ENCODE measurements at regions not wholly inside any gene's neighbourhood (a gene's known extent, or its start where the extent isn't known, plus 50 kb on each side); places are given as distances from the start of the nearest gene placed in this dataset.
"Not testable (repeated sequence)": the region's sequence is repeated elsewhere in the genome, so short reads cannot be mapped to it uniquely, and the experiment has no call there.

DNA sequence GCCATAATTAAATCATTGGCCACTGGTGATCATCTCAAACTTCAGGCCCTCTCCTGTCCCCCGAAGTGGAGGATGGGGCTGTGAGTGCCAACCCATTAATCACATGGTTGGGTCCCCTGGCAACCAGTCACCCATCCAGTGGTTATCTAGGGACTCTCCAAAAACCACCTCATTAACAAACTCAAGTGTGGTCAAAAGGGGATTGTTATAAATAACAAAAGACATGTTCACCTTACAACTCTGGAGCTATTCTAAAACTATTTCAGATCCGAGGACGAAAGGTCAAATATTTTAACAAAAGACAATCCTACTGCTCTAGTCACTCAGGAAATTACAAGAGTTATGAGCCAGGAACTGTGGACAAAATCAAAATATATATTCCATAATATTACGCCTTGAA, 60.0 kb upstream of the PRNP start:
- 77 to 80% (median 80%) methylated on average over 4 of the region's 4 CpGs for WGBS, 3 donors
- ATAC-seq (no peak), DNase-seq (no peak)
- Histone ChIP-seq H3K9me3 (peaks cover 7% of the 10 kb centered on the region), H3K36me3 (ENCODE audit: insufficient read depth in 1 of 2, low read depth in 1 of 2) (no peaks in the 10 kb centered on the region), H3K27ac (no peak overlapping the region), H3K27me3 (ENCODE audit: insufficient read depth in 3 of 3, low read length in 2 of 3) (peaks cover 0 to 2% (median 0%) of the 10 kb centered on the region in 3 donors), H3K4me1 (no peaks in the 10 kb centered on the region), H3K4me3 (no peak overlapping the region)
- TF ChIP-seq CTCF (IDR thresholded peaks at IDR 0.05), result no peak
- intact Hi-C loops (cut with DNase I), result no loop called here

GRCh38 chr20:4625687-4626086, 60.6 kb upstream of the PRNP start:
- 89% methylated on average over 5 of the region's 5 CpGs for WGBS, 3 donors
- ATAC-seq, result no peak

DNA sequence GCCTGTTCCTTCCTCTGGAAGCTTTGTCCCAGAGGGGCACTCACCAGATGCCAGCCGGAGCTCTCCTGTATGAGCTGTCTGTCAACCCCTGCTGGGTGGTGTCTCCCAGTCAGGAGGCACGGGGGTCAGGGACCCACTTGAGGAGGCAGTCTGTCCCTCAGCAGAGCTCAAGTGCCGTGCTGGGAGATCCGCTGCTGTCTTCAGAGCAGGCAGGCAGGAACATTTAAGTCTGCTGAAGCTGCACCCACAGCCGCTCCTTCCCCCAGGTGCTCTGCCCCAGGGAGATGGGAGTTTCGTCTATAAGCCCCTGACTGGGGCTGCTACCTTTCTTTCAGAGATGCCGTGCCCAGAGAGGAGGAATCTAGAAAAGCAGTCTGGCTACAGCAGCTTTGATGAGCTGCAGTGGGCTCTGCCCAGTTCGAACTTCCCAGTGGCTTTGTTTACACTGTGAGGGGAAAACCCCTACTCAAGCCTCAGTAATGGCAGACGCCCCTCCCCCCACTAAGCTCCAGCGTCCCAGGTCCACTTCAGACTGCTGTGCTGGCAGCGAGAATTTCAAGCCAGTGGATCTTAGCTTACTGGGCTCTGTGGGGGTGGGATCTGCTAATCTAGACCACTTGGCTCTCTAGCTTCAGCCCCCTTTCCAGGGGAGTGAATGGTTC, 61.5 kb upstream of the PRNP start:
- intact Hi-C loops (cut with DNase I); ATAC-seq; H3K27me3 ChIP-seq (ENCODE audit: insufficient read depth in 3 of 3, low read length in 2 of 3); H3K9me3 ChIP-seq; DNase-seq; H3K36me3 ChIP-seq (ENCODE audit: insufficient read depth in 1 of 2, low read depth in 1 of 2); H3K27ac ChIP-seq; H3K4me3 ChIP-seq; H3K4me1 ChIP-seq: not testable (repeated sequence)
- WGBS, 3 donors, result 79 to 88% (median 82%) methylated on average over 11 of the region's 11 CpGs

More at GRCh38 chr20:4625687-4626086, 60.6 kb upstream of the PRNP start:
- Histone ChIP-seq H3K9me3 (peaks cover 7% of the 10 kb centered on the region), H3K4me1 (no peaks in the 10 kb centered on the region), H3K27me3 (ENCODE audit: insufficient read depth in 3 of 3, low read length in 2 of 3) (peaks cover 0 to 2% (median 0%) of the 10 kb centered on the region in 3 donors), H3K27ac (no peak overlapping the region), H3K36me3 (ENCODE audit: insufficient read depth in 1 of 2, low read depth in 1 of 2) (no peaks in the 10 kb centered on the region), H3K4me3 (no peak overlapping the region)
- TF ChIP-seq CTCF (IDR thresholded peaks at IDR 0.05), result no peak
- DNase-seq, result no peak
- intact Hi-C loops (cut with DNase I), result no loop called here

DNA sequence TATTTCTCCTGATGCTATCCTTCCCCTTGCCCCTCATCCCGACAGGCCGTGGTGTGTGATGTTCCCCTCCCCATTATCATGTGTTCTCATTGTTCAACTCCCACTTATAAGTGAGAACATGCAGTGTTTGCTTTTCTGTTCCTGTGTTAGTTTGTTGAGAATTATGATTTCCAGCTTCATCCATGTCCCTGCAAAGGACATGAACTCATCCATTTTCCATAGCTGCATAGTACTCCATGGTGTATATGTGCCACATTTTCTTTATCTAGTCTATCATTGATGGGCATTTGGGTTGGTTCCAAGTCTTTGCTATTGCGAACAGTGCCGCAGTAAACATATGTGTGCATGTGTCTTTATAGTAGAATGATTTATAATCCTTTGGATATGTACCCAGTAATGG, 67.1 kb upstream of the PRNP start:
- H3K36me3 ChIP-seq (ENCODE audit: insufficient read depth in 1 of 2, low read depth in 1 of 2); H3K4me1 ChIP-seq; ATAC-seq; H3K9me3 ChIP-seq; H3K27ac ChIP-seq; H3K27me3 ChIP-seq (ENCODE audit: insufficient read depth in 3 of 3, low read length in 2 of 3); intact Hi-C loops (cut with DNase I); DNase-seq; H3K4me3 ChIP-seq: not testable (repeated sequence)
- 91 to 92% (median 91%) methylated on average over 4 of the region's 4 CpGs for WGBS, 3 donors

DNA sequence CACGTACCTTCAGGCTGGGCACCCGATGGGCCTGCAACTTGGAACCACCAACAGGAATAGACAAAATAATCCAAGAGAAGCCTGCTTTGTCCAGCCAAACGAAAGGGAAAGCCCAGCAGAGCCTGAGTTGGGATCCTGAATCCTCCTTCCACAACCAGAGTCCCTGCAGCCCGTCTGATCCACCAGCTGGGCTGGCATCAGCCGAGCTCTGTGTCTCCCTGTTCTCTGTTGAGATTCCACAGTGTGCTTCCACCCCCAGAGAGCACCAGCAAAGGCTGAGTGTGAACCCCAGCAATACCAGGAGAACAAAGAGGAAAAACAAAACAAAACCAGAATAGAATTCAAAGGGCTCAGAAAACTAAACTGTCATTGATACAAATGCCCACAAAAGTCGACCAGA, 68.8 kb upstream of the PRNP start:
- H3K27ac ChIP-seq, result no peak overlapping the region
- no peaks in the 10 kb centered on the region for H3K36me3 ChIP-seq (ENCODE audit: insufficient read depth in 1 of 2, low read depth in 1 of 2)
- intact Hi-C loops (cut with DNase I), result no loop called here
- no peaks in the 10 kb centered on the region for H3K9me3 ChIP-seq
- H3K4me3 ChIP-seq, result no peak overlapping the region
- 64 to 72% (median 68%) methylated on average over 6 of the region's 6 CpGs for WGBS, 3 donors
- no peak for DNase-seq
- peaks cover 20% of the 10 kb centered on the region for H3K4me1 ChIP-seq
- H3K27me3 ChIP-seq (ENCODE audit: insufficient read depth in 3 of 3, low read length in 2 of 3), result no peaks in the 10 kb centered on the region
- ATAC-seq, result no peak
- TF ChIP-seq CTCF (IDR thresholded peaks at IDR 0.05), result no peak

DNA sequence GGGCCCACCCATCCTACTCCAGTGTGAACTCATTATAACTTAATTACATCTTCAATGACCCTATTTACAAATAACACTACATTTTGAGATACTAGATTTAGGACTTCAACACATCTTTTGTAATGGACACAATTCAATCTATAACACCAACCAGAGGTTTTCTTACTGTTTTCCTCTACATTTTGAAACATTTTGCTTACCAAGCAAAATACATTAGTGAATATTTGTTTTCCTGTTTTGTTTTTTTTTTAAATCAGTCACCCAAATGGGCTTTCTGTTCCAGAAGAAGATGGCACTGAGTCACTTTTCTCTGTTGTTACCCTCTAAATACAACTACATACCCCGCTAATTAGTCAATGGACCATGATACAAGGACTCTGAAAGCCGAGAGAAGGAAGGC, 69.2 kb upstream of the PRNP start:
- DNase-seq (no peak), ATAC-seq (no peak)
- intact Hi-C loops (cut with DNase I), result no loop called here
- Histone ChIP-seq H3K36me3 (ENCODE audit: insufficient read depth in 1 of 2, low read depth in 1 of 2) (no peaks in the 10 kb centered on the region), H3K9me3 (no peaks in the 10 kb centered on the region), H3K27me3 (ENCODE audit: insufficient read depth in 3 of 3, low read length in 2 of 3) (no peaks in the 10 kb centered on the region), H3K4me3 (no peak overlapping the region), H3K27ac (no peak overlapping the region), H3K4me1 (peaks cover 20% of the 10 kb centered on the region)
- no peak for TF ChIP-seq CTCF (IDR thresholded peaks at IDR 0.05)
- 82 to 89% (median 86%) methylated on average over 2 of the region's 2 CpGs for WGBS, 3 donors
